OCI-LY3 (cell line): ENCODE measurements at regions not wholly inside any gene's neighbourhood (a gene's known extent, or its start where the extent isn't known, plus 50 kb on each side); places are given as distances from the start of the nearest gene placed in this dataset.

ENCODE experiments used
- CTCF ChIP-seq: fragments of 200-600, 300-600 bp; sonication (generic); IDR thresholded peaks from 2 replicates; pipeline ENCODE4 v1.5.1; 2014; ENCODE audit warnings: antibody characterized with exemption, low read length, low read depth
- EZH2phosphoT487 ChIP-seq: fragments of 200-600 bp; shearing (Covaris generic); IDR thresholded peaks from 2 replicates; pipeline ENCODE4 v1.6.1; 2018; ENCODE audit warnings: antibody characterized with exemption, mixed run types, low read depth

DNA sequence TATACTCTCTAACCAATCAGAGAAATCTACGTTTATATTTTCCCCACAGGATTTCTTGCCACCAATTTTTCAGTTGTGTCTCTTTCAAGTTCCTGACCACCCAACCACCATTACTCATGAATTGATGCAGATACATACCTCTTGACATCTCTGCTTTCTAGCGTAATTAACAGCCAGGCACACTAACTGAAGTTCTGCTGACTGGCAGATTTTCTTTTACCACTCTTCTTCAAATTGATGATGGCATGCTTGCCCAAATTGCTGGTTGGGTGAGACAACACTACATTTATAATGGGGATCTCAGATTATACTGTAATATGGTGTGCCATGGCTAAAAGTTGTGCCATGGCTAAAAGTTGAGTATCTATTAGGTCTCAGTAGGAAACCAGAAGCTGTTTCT lies 566.7 kb downstream of the ADGRL2 start:
- no peak for TF ChIP-seq CTCF
- no peak for TF ChIP-seq EZH2phosphoT487
